Motor neuron (in vitro differentiated cells): ENCODE measurements at regions not wholly inside any gene's neighbourhood (a gene's known extent, or its start where the extent isn't known, plus 50 kb on each side); places are given as distances from the start of the nearest gene placed in this dataset.

Experiments
- ATAC-seq, 8 experiments: fragments of 200-7000 bp; cut with Tn5 transposase; replicated peaks in 6 of 8; 2 replicates each; pipeline ENCODE4 v1.8.0; 2021; ENCODE audit warnings: mild to moderate bottlenecking in 8 of 8, moderate library complexity in 8 of 8
- H3K27ac ChIP-seq, 2 donors: fragments of 250-450 bp; sonication (Bioruptor Pico); 2 replicates each; pipeline ENCODE4 v1.9.0; 2021; ENCODE audit warnings: antibody characterized with exemption in 2 of 2, mild to moderate bottlenecking in 2 of 2, moderate library complexity in 1 of 2
- H3K4me1 ChIP-seq, 2 donors: fragments of 250-450 bp; sonication (Bioruptor Pico); replicated peaks in 1 of 2; 2 replicates each; pipeline ENCODE4 v1.6.1; 2021; ENCODE audit warnings: antibody characterized with exemption in 2 of 2, mild to moderate bottlenecking in 2 of 2, moderate library complexity in 1 of 2
- H3K4me3 ChIP-seq, 5 donors: fragments of 250-450 bp; sonication (Bioruptor Pico); 2 replicates each; pipeline ENCODE4 v1.9.0; 2021; ENCODE audit warnings: antibody characterized with exemption in 5 of 5, mild to moderate bottlenecking in 5 of 5, moderate library complexity in 4 of 5
- WGBS, 10 experiments: fragments of 450-650 bp; shearing (Covaris generic); methylation state at CpG; one replicate each; pipeline ENCODE4 v1.0.0; 2022; 5-methylcytosine and 5-hydroxymethylcytosine counted together
- in situ Hi-C, 9 experiments: fragments of 400-800 bp; cut with MboI; loops; one replicate each; pipeline ENCODE4 v1.15.0; 2021; ENCODE audit warnings: low sequenced_read_pairs in 9 of 9, low pct_unique_long_range_greater_than_20kb in 2 of 9; ENCODE audit not compliant: unreplicated experiment in 9 of 9

GRCh38 chr6:11391934-11392777 lies 145.4 kb upstream of the TMEM170B start:
- 60 to 100% (median 88%) methylated on average over 1 to 5 of the region's 5 CpGs for WGBS, 10 experiments
- Histone ChIP-seq H3K4me1 (peaks cover 0 to 10% of the 10 kb centered on the region in 2 donors), H3K4me3 (no peak overlapping the region), H3K27ac (no peak overlapping the region)
- in situ Hi-C loops: no loop called here
- ATAC-seq: no peak

- no peak for ATAC-seq
- in situ Hi-C loops: no loop called here
- H3K4me1 ChIP-seq: peaks cover 0 to 10% of the 10 kb centered on the region in 2 donors
- no peak overlapping the region for H3K27ac ChIP-seq
- no peak overlapping the region for H3K4me3 ChIP-seq
- 33 to 100% (median 91%) methylated on average over 1 to 7 of the region's 7 CpGs; no CpG with 5 or more reads in 1 of the 10 experiments for WGBS, 10 experiments
These were observed 147.6 kb upstream of the TMEM170B start for GRCh38 chr6:11389977-11390376.

DNA sequence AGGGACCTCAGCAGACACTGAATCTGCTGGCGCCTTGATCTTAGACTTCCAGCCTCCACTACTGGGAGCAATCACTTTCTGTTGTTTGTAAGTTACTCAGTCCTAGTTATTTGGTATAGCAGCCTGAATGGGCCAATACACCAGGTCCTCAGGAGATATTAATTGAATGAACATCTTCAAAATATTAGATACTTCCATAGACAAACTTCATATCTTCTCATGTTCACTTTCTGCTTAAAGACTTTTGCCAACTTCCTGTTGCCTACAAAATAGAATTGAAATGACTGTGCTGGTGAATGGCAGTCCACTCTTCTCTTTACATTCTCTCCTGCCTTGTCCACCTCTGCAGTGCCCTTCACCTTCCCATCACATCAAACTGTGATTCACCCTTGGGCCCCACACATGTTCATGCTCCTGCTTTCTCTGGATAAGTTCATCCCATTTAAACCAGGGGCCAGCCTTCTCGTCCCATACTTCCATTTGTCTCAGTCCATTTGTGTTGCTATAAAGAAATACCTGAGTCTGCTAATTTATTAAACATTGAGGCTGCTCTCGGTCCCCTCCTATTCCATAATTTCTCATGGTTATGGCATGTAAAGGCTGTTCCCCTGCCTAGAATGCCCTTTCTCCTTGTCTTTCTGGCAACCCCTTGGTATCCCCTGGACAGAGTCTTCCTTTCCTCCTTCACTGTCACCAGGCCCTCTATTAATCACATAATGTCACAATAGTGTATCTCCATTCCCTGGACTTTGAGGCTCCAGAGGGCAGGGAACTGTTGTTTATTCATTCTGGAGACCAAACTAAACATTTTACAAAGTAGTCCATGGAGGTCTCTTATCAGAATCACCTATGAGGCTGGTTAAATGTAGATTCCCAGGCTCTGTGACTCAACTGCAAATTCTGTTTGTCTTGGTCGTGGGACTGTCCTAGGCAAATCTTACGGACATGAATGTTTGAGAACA lies 148.3 kb upstream of the TMEM170B start:
- in situ Hi-C loops: no loop called here
- H3K4me3 ChIP-seq: no peak overlapping the region
- H3K4me1 ChIP-seq: peaks cover 0 to 10% of the 10 kb centered on the region in 2 donors
- H3K27ac ChIP-seq: no peak overlapping the region
- WGBS, 10 experiments: 53 to 100% (median 90%) methylated on average over 1 to 4 of the region's 5 CpGs; no CpG with 5 or more reads in 2 of the 10 experiments
- no peak for ATAC-seq

GRCh38 chr6:11387707-11388430 lies 149.7 kb upstream of the TMEM170B start:
- peaks cover 0 to under 1% of the 10 kb centered on the region in 2 donors for H3K4me1 ChIP-seq
- H3K27ac ChIP-seq: no peak overlapping the region
- in situ Hi-C loops: no loop called here
- ATAC-seq: no peak
- no peak overlapping the region for H3K4me3 ChIP-seq
- WGBS, 10 experiments: 74 to 100% (median 100%) methylated on average over 1 to 4 of the region's 5 CpGs; no CpG with 5 or more reads in 3 of the 10 experiments

DNA sequence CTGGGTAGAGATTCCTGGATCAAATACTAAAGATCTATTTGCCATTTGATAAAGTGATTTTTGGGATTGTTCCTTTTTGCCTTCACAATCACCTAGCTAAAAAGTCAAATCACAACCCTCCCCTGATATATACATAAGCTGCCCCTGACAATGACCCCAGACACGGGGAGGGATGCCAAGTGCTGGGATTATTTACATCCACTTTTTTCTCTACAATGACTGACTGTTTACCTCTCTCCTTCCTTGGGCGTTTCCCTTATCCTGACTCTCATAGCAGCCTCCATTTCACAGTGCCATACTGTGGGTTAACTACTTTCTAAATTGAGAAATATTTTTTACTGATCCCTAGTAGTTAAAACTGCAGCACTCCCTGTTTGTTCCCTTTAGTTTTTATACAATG lies 150.8 kb upstream of the TMEM170B start:
- no peak overlapping the region for H3K4me3 ChIP-seq
- no peaks in the 10 kb centered on the region for H3K4me1 ChIP-seq
- in situ Hi-C loops: no loop called here
- 14 to 72% (median 53%) methylated on average over 1 to 2 of the region's 2 CpGs; no CpG with 5 or more reads in 2 of the 10 experiments for WGBS, 10 experiments
- ATAC-seq: no peak
- no peak overlapping the region for H3K27ac ChIP-seq

GRCh38 chr6:11386323-11386722 lies 151.2 kb upstream of the TMEM170B start:
- Histone ChIP-seq H3K4me3 (no peak overlapping the region), H3K4me1 (no peaks in the 10 kb centered on the region), H3K27ac (no peak overlapping the region)
- WGBS, 10 experiments: 33 to 96% (median 83%) methylated on average over 1 to 4 of the region's 4 CpGs; no CpG with 5 or more reads in 1 of the 10 experiments
- in situ Hi-C loops: no loop called here
- no peak for ATAC-seq

DNA sequence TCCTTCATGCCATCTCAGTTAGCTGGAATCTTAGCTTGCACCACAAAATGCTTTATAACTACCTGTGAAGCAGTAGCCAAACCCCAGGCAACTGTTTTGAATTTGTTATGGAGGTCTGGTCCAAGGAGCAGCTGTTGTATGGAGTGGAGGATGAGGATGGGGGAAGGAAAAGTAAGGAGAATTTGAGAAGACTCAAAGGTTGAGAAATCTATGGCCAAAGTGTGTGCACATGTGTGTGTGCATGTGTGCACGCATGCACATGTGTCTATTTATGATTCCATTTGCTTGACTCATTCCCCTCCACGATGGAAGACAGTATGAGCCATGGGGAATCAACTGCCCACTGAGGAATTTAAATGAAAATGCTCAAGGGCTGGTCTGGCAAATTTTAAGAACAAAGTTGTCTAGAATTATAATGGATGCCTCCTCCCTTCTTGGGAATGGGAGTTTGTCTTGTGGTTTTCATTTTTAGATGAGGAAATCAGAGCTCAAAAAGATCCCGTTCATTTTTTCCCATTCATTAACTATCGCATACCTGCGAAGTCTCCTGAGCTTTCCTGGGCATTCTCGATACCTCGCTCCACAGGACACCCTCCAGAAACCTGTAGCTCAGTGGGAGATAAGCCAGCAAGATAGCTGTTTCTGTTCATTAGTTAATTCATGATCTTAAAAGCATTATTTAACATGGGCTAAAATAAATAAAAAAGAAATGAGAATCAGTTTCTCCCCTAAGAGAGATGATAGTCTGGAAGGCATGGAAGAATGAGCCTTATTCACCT lies 152.3 kb upstream of the NEDD9 start:
- WGBS, 10 experiments: 30 to 97% (median 69%) methylated on average over 1 to 7 of the region's 7 CpGs; no CpG with 5 or more reads in 2 of the 10 experiments
- ATAC-seq: peak in 1 of 8 experiments; percentile 62
- H3K27ac ChIP-seq: no peak overlapping the region
- H3K4me1 ChIP-seq: no peaks in the 10 kb centered on the region
- in situ Hi-C loops: no loop called here
- no peak overlapping the region for H3K4me3 ChIP-seq

DNA sequence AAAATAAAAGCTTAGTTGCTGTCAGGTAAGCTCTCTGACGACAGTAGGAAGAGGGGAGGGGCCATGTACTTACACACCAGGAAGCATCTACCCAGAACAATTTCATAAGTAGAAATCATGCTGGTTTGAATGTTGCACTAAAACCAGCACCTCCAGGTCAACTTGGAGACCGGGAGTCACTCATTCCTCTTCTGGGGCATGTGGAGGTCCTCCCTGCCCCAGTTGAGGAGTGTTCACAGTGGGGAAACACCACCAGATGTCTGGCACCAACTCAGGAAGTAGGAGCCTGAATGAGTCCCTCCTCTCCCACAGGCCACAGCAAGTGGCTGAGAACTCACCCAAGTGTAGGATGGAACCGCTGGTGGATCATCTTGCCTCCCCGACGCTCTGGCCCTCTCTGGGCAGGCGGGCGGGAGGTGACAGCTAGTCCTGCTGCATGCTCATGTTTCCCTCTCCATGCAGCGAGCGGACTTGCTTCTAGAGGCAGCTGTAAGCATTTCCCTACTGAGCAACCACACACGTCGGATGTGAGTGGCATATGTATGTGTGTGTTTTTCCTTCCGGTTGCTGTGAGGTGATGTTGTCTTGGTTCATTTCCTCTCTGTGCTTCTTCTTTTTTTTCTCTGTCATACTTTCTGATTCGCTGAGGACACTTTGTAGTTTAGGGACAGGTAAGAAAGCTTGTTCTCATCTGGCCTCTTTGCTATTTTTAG lies 149.5 kb upstream of the NEDD9 start:
- ATAC-seq: no peak
- WGBS, 10 experiments: 33 to 100% (median 77%) methylated on average over 1 to 8 of the region's 13 CpGs
- no peak overlapping the region for H3K4me3 ChIP-seq

DNA sequence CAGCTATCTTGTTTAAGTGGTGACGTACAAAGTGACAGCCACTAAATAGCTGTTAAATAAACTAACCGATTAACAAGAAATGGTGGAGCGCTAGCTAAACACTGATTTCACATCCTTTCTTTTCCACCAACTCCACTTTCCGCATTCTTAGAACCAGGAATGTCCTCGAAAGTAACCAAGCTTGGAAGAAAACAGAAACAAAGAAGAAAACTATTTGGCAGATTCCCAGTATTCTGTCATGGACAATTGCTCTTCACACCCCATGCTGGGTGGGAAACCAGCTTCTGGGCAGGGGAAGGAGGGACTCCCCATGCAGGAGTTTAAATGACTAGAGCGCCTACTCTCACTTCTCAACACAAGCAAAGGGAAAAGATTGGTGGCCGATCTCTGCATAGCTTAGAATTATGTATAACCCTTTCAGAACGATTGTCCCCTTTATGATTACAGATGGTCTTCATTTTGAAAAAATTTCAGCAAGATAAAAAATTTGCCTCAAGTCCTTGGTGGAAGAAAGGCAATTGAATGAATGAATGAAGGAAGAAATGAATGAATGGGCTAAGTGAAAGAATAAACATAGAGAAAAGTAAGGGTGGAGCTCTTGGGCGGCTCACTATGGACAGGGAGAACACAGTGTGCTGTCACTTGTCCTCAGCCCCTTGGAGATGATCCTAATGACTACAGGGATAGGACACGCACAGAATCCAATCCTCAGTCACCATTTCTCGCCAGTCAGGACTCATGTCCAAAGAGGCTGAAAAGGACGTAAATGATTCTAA lies 148.7 kb upstream of the NEDD9 start:
- no peak for ATAC-seq
- Histone ChIP-seq H3K4me1 (no peaks in the 10 kb centered on the region), H3K27ac (no peak overlapping the region), H3K4me3 (no peak overlapping the region)
- WGBS, 10 experiments: 64 to 100% (median 88%) methylated on average over 1 to 12 of the region's 12 CpGs
- in situ Hi-C loops: no loop called here

More for the DNA sequence above, 149.5 kb upstream of the NEDD9 start:
- no peak overlapping the region for H3K27ac ChIP-seq
- H3K4me1 ChIP-seq: no peaks in the 10 kb centered on the region
- in situ Hi-C loops: no loop called here

GRCh38 chr6:11380549-11380948 lies 148.1 kb upstream of the NEDD9 start:
- Histone ChIP-seq H3K4me1 (no peaks in the 10 kb centered on the region), H3K4me3 (no peak overlapping the region), H3K27ac (no peak overlapping the region)
- in situ Hi-C loops: no loop called here
- ATAC-seq: no peak
- WGBS, 10 experiments: 30 to 100% (median 76%) methylated on average over 2 to 6 of the region's 7 CpGs; no CpG with 5 or more reads in 1 of the 10 experiments

- no peak overlapping the region for H3K4me3 ChIP-seq
- ATAC-seq: no peak
- 90 to 100% (median 95%) methylated on average over 2 to 4 of the region's 4 CpGs; no CpG with 5 or more reads in 2 of the 10 experiments for WGBS, 10 experiments
- no peaks in the 10 kb centered on the region for H3K4me1 ChIP-seq
- in situ Hi-C loops: no loop called here
- H3K27ac ChIP-seq: no peak overlapping the region
These were observed 147.3 kb upstream of the NEDD9 start for GRCh38 chr6:11379805-11380204.
